Panc1 (cell line): ENCODE measurements at regions not wholly inside any gene's neighbourhood (a gene's known extent, or its start where the extent isn't known, plus 50 kb on each side); places are given as distances from the start of the nearest gene placed in this dataset.

Source experiments
- ATAC-seq: fragments of 200-7000 bp; cut with Tn5 transposase; 2 replicates; pipeline ENCODE4 v1.9.1; 2020; ENCODE audit warnings: mild to moderate bottlenecking, moderate library complexity
- BruUV-seq: library from RNA; stranded (reverse); fragments of 400-500 nt; replicated peaks from 2 replicates; lab custom pipeline; 2021; lab: Mats Ljungman, UMichigan
- CTCF ChIA-PET: fragments of 300-600 bp; sonication (Branson Sonifier 250); formaldehyde crosslinking; loops from one replicate; lab custom pipeline; 2022; ENCODE audit warnings: antibody characterized with exemption; lab: Charles Lee
- POLR2A ChIA-PET: fragments of 300-600 bp; sonication (Branson Sonifier 250); formaldehyde crosslinking; loops from one replicate; lab custom pipeline; 2022; ENCODE audit warnings: antibody characterized with exemption; lab: Charles Lee
- DNase-seq: peaks from one replicate; pipeline ENCODE4 v3.0.0-alpha.2; 2010; ENCODE audit warnings: low read depth, low spot score
- H3K27ac ChIP-seq: 2 replicates; pipeline ENCODE4 v1.5.1; 2011; ENCODE audit warnings: mild to moderate bottlenecking, low read length, inconsistent platforms
- H3K27me3 ChIP-seq: fragments of 200-500 bp; sonication (Bioruptor generic); 2 replicates; pipeline ENCODE4 v1.6.0; 2014; ENCODE audit warnings: low read length, inconsistent platforms; ENCODE audit not compliant: control insufficient read depth, insufficient read depth
- H3K36me3 ChIP-seq: fragments of 200-500 bp; sonication (Bioruptor generic); 2 replicates; pipeline ENCODE4 v1.5.1; 2014; ENCODE audit warnings: inconsistent platforms, mild to moderate bottlenecking, low read length, moderate library complexity; ENCODE audit not compliant: control insufficient read depth, insufficient read depth
- H3K4me1 ChIP-seq: 2 replicates; pipeline ENCODE4 v1.5.1; 2011; ENCODE audit warnings: inconsistent platforms, mild to moderate bottlenecking, low read length, moderate library complexity; ENCODE audit not compliant: control insufficient read depth, insufficient read depth
- H3K4me3 ChIP-seq, 2 experiments: 2 replicates each; pipeline ENCODE4 v1.5.1; 2011 to 2012; ENCODE audit warnings: low read depth in 2 of 2, low read length in 2 of 2, mild to moderate bottlenecking in 2 of 2, inconsistent platforms in 1 of 2, moderate library complexity in 1 of 2
- H3K9me3 ChIP-seq: fragments of 200-500 bp; sonication (Bioruptor generic); 2 replicates; pipeline ENCODE4 v1.5.1; 2014; ENCODE audit warnings: low read depth, mild to moderate bottlenecking, inconsistent platforms, low read length, moderate library complexity; ENCODE audit not compliant: control insufficient read depth, insufficient read depth
- CTCF ChIP-seq: fragments of 450-650 bp; IDR thresholded peaks from 2 replicates; pipeline ENCODE4 v1.5.1; 2017; ENCODE audit warnings: mild to moderate bottlenecking
- POLR2AphosphoS5 ChIP-seq: IDR thresholded peaks from 2 replicates; pipeline ENCODE4 v1.6.1; 2012; ENCODE audit warnings: mild to moderate bottlenecking, low read depth, low read length, moderate library complexity
- REST ChIP-seq, 2 experiments: IDR thresholded peaks; 2 replicates each; pipeline ENCODE4 v1.6.1; 2011 to 2012; ENCODE audit warnings: low read depth in 2 of 2, control low read depth in 1 of 2, low read length in 1 of 2, mild to moderate bottlenecking in 1 of 2, moderate library complexity in 1 of 2; ENCODE audit not compliant: insufficient read depth in 1 of 2
- SIN3A ChIP-seq: IDR thresholded peaks from 2 replicates; pipeline ENCODE4 v1.6.1; 2012; ENCODE audit warnings: low read depth, mild to moderate bottlenecking, low read length, moderate library complexity, borderline replicate concordance; ENCODE audit not compliant: insufficient read depth
- TCF7L2 ChIP-seq: IDR thresholded peaks from 2 replicates; pipeline ENCODE4 v1.6.1; 2011; ENCODE audit warnings: mild to moderate bottlenecking, low read depth, low read length, inconsistent platforms
- in situ Hi-C: cut with HindIII; loops from 2 replicates; pipeline ENCODE4 v1.10.0; 2016; ENCODE audit warnings: low sequenced_read_pairs, low pct_unique_long_range_greater_than_20kb
- intact Hi-C: fragments of 100-400 bp; cut with micrococcal nuclease; formaldehyde crosslinking; loops from one replicate; pipeline ENCODE4 v1.10.0; 2022; ENCODE audit not compliant: unreplicated experiment

- BruUV-seq = no TSS peak
- ATAC-seq = no peak
Observed at GRCh38 chr2:107663632-107664031, 163.1 kb upstream of the RGPD4 start.

GRCh38 chr2:107669335-107669734 is 157.4 kb upstream of the RGPD4 start:
- Histone ChIP-seq H3K27me3 (no peaks in the 10 kb centered on the region), H3K4me3 (no peak overlapping the region), H3K36me3 (no peaks in the 10 kb centered on the region), H3K9me3 (0 out of 2 replicates have a peak, but pooled peaks cover 4% of the 10 kb centered on the region), H3K27ac (no peak overlapping the region), H3K4me1 (no peaks in the 10 kb centered on the region)
- ChIA-PET POLR2A (interaction anchor here (0.6 kb wide), 1 partner anchor 1948 kb away, joined by 12 read pairs; no protein-coding TSS in a partner anchor), CTCF (no interaction called here)
- intact Hi-C loops (no loop called here), in situ Hi-C loops (no loop called here)
- TF ChIP-seq TCF7L2 (no peak), CTCF (peak; percentile 9; the same call in 1 of the 2 replicates)
- no TSS peak for BruUV-seq
- no peak for DNase-seq
- ATAC-seq = no peak

More at GRCh38 chr2:107663632-107664031, 163.1 kb upstream of the RGPD4 start:
- no peaks in the 10 kb centered on the region for H3K4me1 ChIP-seq
- intact Hi-C loops = no loop called here
- H3K27me3 ChIP-seq = no peaks in the 10 kb centered on the region
- no peaks in the 10 kb centered on the region for H3K36me3 ChIP-seq
- no peak overlapping the region for H3K27ac ChIP-seq
- no peak for DNase-seq
- H3K9me3 ChIP-seq = no peaks in the 10 kb centered on the region
- in situ Hi-C loops = no loop called here
- TF ChIP-seq CTCF = no peak
- no peak for TF ChIP-seq REST (IDR thresholded peaks at IDR 0.05; ENCODE audit: insufficient read depth in 1 of 2, low read depth in 2 of 2, low read length in 1 of 2)
- ChIA-PET CTCF (no interaction called here), POLR2A (no interaction called here)
- no peak overlapping the region for H3K4me3 ChIP-seq

- no peaks in the 10 kb centered on the region for H3K36me3 ChIP-seq
- no peak overlapping the region for H3K27ac ChIP-seq
- H3K27me3 ChIP-seq = no peaks in the 10 kb centered on the region
- intact Hi-C loops = no loop called here
- no peaks in the 10 kb centered on the region for H3K4me1 ChIP-seq
- ATAC-seq = no peak
- BruUV-seq = no TSS peak
- no peak for DNase-seq
- POLR2A ChIA-PET = no interaction called here
- no peak for TF ChIP-seq POLR2AphosphoS5
- TF ChIP-seq REST (IDR thresholded peaks at IDR 0.05; ENCODE audit: insufficient read depth in 1 of 2, low read depth in 2 of 2, low read length in 1 of 2) = no peak
- no peak for TF ChIP-seq SIN3A
- TF ChIP-seq CTCF = no peak
- TF ChIP-seq TCF7L2 = no peak
- CTCF ChIA-PET = no interaction called here
- no peaks in the 10 kb centered on the region for H3K9me3 ChIP-seq
- in situ Hi-C loops = no loop called here
- no peak overlapping the region for H3K4me3 ChIP-seq
Observed at GRCh38 chr2:107681936-107682335, 144.8 kb upstream of the RGPD4 start.
